ENCODE measurements at regions not wholly inside any gene's neighbourhood (a gene's known extent, or its start where the extent isn't known, plus 50 kb on each side); places are given as distances from the start of the nearest gene placed in this dataset.

- Histone ChIP-seq H3K23ac (ENCODE audit: insufficient read length, low read depth, low read length) (no peak overlapping the region), H3K18ac (ENCODE audit: insufficient read length, low read depth, low read length) (no peak overlapping the region), H3K79me1 (ENCODE audit: insufficient read depth, low read depth, low read length, poor library complexity, severe bottlenecking) (no peaks in the 10 kb centered on the region), H2BK5ac (ENCODE audit: insufficient read length, low read length) (no peak overlapping the region), H2AFZ (ENCODE audit: low read length) (no peak overlapping the region), H3K14ac (ENCODE audit: insufficient read depth, low read length) (no peak overlapping the region), H4K20me1 (ENCODE audit: control insufficient read depth, insufficient read depth, insufficient read length) (no peaks in the 10 kb centered on the region), H2BK20ac (ENCODE audit: low read depth, low read length, poor library complexity, severe bottlenecking) (no peak overlapping the region), H3K9me3 (ENCODE audit: control insufficient read depth, low read depth, low read length) (no peaks in the 10 kb centered on the region), H2BK12ac (ENCODE audit: insufficient read length, low read depth, low read length) (no peak overlapping the region), H2BK120ac (ENCODE audit: low read depth, low read length, poor library complexity, severe bottlenecking) (no peak overlapping the region), H3K27ac (ENCODE audit: insufficient read length, low read depth, low read length) (no peak overlapping the region), H2AK5ac (ENCODE audit: insufficient read length, low read length) (no peak overlapping the region), H3K4ac (ENCODE audit: low read depth, low read length) (no peak overlapping the region), H4K8ac (replicated peaks; ENCODE audit: insufficient read length, low read depth, low read length) (no peak overlapping the region), H3T11ph (ENCODE audit: low read length) (no peak overlapping the region), H3K4me2 (ENCODE audit: insufficient read depth, insufficient read length, low read length) (no peak overlapping the region), H3K27me3 (ENCODE audit: insufficient read depth, low read length) (no peaks in the 10 kb centered on the region), H4K5ac (ENCODE audit: insufficient read length, low read depth, low read length) (no peak overlapping the region), H3K4me1 (ENCODE audit: insufficient read depth, low read length) (no peaks in the 10 kb centered on the region), H2BK15ac (ENCODE audit: low read depth, low read length) (no peak overlapping the region), H4K91ac (ENCODE audit: insufficient read length, low read depth, low read length) (no peak overlapping the region), H3K79me2 (ENCODE audit: insufficient read depth, low read length) (no peaks in the 10 kb centered on the region), H3K9ac (ENCODE audit: extremely low read depth, insufficient read length, low read length) (no peak overlapping the region), H3K23me2 (ENCODE audit: insufficient read length, low read depth, low read length, poor library complexity, severe bottlenecking) (no peaks in the 10 kb centered on the region), H3K56ac (ENCODE audit: insufficient read length, low read depth, low read length) (no peak overlapping the region)
- H3K9me3 Mint-ChIP-seq = no peaks in the 10 kb centered on the region
- peak overlapping the region in 2 of 3 experiments; percentile 45 to 46; a peak in 1 of 7 replicates for H3K27ac Mint-ChIP-seq
- TF ChIP-seq, protein P1, sequence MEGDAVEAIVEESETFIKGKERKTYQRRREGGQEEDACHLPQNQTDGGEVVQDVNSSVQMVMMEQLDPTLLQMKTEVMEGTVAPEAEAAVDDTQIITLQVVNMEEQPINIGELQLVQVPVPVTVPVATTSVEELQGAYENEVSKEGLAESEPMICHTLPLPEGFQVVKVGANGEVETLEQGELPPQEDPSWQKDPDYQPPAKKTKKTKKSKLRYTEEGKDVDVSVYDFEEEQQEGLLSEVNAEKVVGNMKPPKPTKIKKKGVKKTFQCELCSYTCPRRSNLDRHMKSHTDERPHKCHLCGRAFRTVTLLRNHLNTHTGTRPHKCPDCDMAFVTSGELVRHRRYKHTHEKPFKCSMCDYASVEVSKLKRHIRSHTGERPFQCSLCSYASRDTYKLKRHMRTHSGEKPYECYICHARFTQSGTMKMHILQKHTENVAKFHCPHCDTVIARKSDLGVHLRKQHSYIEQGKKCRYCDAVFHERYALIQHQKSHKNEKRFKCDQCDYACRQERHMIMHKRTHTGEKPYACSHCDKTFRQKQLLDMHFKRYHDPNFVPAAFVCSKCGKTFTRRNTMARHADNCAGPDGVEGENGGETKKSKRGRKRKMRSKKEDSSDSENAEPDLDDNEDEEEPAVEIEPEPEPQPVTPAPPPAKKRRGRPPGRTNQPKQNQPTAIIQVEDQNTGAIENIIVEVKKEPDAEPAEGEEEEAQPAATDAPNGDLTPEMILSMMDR (conservative IDR thresholded peaks at IDR 0.05) = no peak
- H3K27me3 Mint-ChIP-seq (ENCODE audit: low read depth) = no peaks in the 10 kb centered on the region
- no peaks in the 10 kb centered on the region for H3K36me3 Mint-ChIP-seq (ENCODE audit: insufficient read depth in 1 of 3, low read depth in 3 of 3)
- H3K4me1 Mint-ChIP-seq = no peaks in the 10 kb centered on the region
- no peak for DNase-seq
- no peak overlapping the region for H3K4me3 Mint-ChIP-seq
- no CpG with 5 or more reads among the region's 3 CpGs for WGBS (ENCODE audit: extremely low coverage, insufficient read length, low lambda C conversion rate)
These were observed 107.4 kb downstream of the RERGL start for GRCh38 chr12:17982556-17982955.
